H1 (cell line): ENCODE measurements at regions not wholly inside any gene's neighbourhood (a gene's known extent, or its start where the extent isn't known, plus 50 kb on each side); places are given as distances from the start of the nearest gene placed in this dataset.

Experiments
- CTCF ChIA-PET: fragments of 300-600 bp; sonication (Branson Sonifier 250); formaldehyde crosslinking; loops from one replicate; lab custom pipeline; 2021; ENCODE audit not compliant: partially characterized antibody; lab: Charles Lee
- POLR2A ChIA-PET: fragments of 300-600 bp; sonication (Branson Sonifier 250); formaldehyde crosslinking; loops from one replicate; lab custom pipeline; 2021; ENCODE audit warnings: inconsistent platforms; ENCODE audit not compliant: partially characterized antibody; lab: Charles Lee
- DNase-seq, 2 experiments: peaks; one replicate each; pipeline versions ENCODE4 v3.0.0 to v3.0.0-alpha.2; 2010 to 2022; ENCODE audit warnings: low spot score in 2 of 2, low read depth in 1 of 2, mixed read lengths in 1 of 2
- FAIRE-seq: peaks from 2 replicates; lab custom pipeline; 2011; peaks lifted over from hg19 to GRCh38; lab: Jason Lieb, UNC
- H2AFZ ChIP-seq: 2 replicates; pipeline ENCODE4 v1.8.1; 2012; ENCODE audit warnings: low read length, inconsistent platforms
- H2AK5ac ChIP-seq: 2 replicates; pipeline ENCODE4 v1.6.1; 2013; ENCODE audit warnings: low read depth, low read length
- H2BK120ac ChIP-seq: replicated peaks from 2 replicates; pipeline ENCODE3; 2013; ENCODE audit warnings: low read depth, low read length, inconsistent platforms
- H2BK12ac ChIP-seq: 2 replicates; pipeline ENCODE4 v1.6.1; 2013; ENCODE audit warnings: low read depth, low read length
- H2BK15ac ChIP-seq: 2 replicates; pipeline ENCODE4 v1.6.1; 2013; ENCODE audit warnings: low read length
- H2BK20ac ChIP-seq: 2 replicates; pipeline ENCODE4 v1.6.1; 2013; ENCODE audit warnings: low read length
- H2BK5ac ChIP-seq: 2 replicates; pipeline ENCODE4 v1.6.1; 2013; ENCODE audit warnings: low read depth, low read length
- H3K14ac ChIP-seq: 2 replicates; pipeline ENCODE4 v1.6.1; 2013; ENCODE audit warnings: inconsistent platforms; ENCODE audit not compliant: insufficient read length
- H3K18ac ChIP-seq: 2 replicates; pipeline ENCODE4 v1.6.1; 2013; ENCODE audit warnings: low read length; ENCODE audit errors: extremely low read depth
- H3K23ac ChIP-seq: 2 replicates; pipeline ENCODE4 v1.6.1; 2013; ENCODE audit warnings: inconsistent platforms; ENCODE audit not compliant: insufficient read length
- H3K23me2 ChIP-seq: 2 replicates; pipeline ENCODE4 v1.6.1; 2013; ENCODE audit warnings: low read depth, low read length
- H3K27ac ChIP-seq: 2 replicates; pipeline ENCODE4 v1.6.1; 2011; ENCODE audit warnings: low read depth, low read length, inconsistent platforms
- H3K27me3 ChIP-seq, 4 experiments: replicated peaks in 1 of 4; 1 replicate in 1 of 4; 2 replicates in 3 of 4; pipeline versions ENCODE4 v1.6.1 to v1.8.1; 2011 to 2013; ENCODE audit warnings: low read length in 3 of 4, mild to moderate bottlenecking in 3 of 4, inconsistent platforms in 2 of 4, mixed read lengths in 2 of 4, moderate library complexity in 1 of 4; ENCODE audit not compliant: control insufficient read depth in 3 of 4, insufficient read depth in 3 of 4; ENCODE audit errors: extremely low read depth in 1 of 4
- H3K36me3 ChIP-seq, 4 experiments: 2 replicates each; pipeline versions ENCODE4 v1.6.1 to v1.8.1; 2011 to 2013; ENCODE audit warnings: mild to moderate bottlenecking in 4 of 4, low read length in 3 of 4, moderate library complexity in 2 of 4, control low read depth in 1 of 4, inconsistent platforms in 1 of 4; ENCODE audit not compliant: insufficient read depth in 4 of 4, control insufficient read depth in 2 of 4
- H3K4ac ChIP-seq: replicated peaks from 2 replicates; pipeline ENCODE3; 2013; ENCODE audit warnings: low read length, low read depth, mixed read lengths, inconsistent platforms; ENCODE audit not compliant: insufficient read length
- H3K4me1 ChIP-seq, 4 experiments: replicated peaks in 1 of 4; 1 replicate in 1 of 4; 2 replicates in 3 of 4; pipeline versions ENCODE4 v1.6.1 to v1.8.1; 2011 to 2013; ENCODE audit warnings: low read length in 3 of 4, inconsistent platforms in 2 of 4, mixed read lengths in 1 of 4; ENCODE audit not compliant: insufficient read depth in 4 of 4, control insufficient read depth in 3 of 4
- H3K4me2 ChIP-seq, 2 experiments: 2 replicates each; pipeline versions ENCODE4 v1.6.1 to v1.8.1; 2011 to 2013; ENCODE audit warnings: low read depth in 2 of 2, low read length in 2 of 2, control low read depth in 1 of 2, inconsistent platforms in 1 of 2, mild to moderate bottlenecking in 1 of 2; ENCODE audit not compliant: insufficient read depth in 1 of 2
- H3K4me3 ChIP-seq, 4 experiments: fragments of 200-600, 300-600 bp in 1 of 4; sonication (generic), shearing (Covaris generic), sonication (Bioruptor Twin) in 1 of 4; 2 replicates each; pipeline versions ENCODE4 v1.5.1 to v1.8.1; 2011 to 2016; ENCODE audit warnings: low read length in 4 of 4, low read depth in 3 of 4, control low read depth in 2 of 4, inconsistent platforms in 2 of 4, mild to moderate bottlenecking in 2 of 4, mixed read lengths in 1 of 4, moderate library complexity in 1 of 4; ENCODE audit not compliant: insufficient read depth in 2 of 4; ENCODE audit errors: extremely low read depth in 1 of 4
- H3K56ac ChIP-seq: replicated peaks from 2 replicates; pipeline ENCODE3; 2013; ENCODE audit warnings: low read depth, mild to moderate bottlenecking, mixed read lengths, low read length, inconsistent platforms; ENCODE audit not compliant: insufficient read length
- H3K79me1 ChIP-seq: 2 replicates; pipeline ENCODE4 v1.6.1; 2013; ENCODE audit warnings: low read depth, low read length, control low read depth
- H3K79me2 ChIP-seq, 2 experiments: 2 replicates each; pipeline versions ENCODE4 v1.6.1 to v1.8.1; 2012 to 2013; ENCODE audit warnings: low read length in 2 of 2, mild to moderate bottlenecking in 2 of 2, inconsistent platforms in 1 of 2; ENCODE audit not compliant: insufficient read depth in 2 of 2, control insufficient read depth in 1 of 2
- H3K9ac ChIP-seq, 4 experiments: replicated peaks in 1 of 4; 1 replicate in 1 of 4; 2 replicates in 3 of 4; pipeline versions ENCODE4 v1.6.1 to v1.8.1; 2011 to 2013; ENCODE audit warnings: low read depth in 3 of 4, low read length in 3 of 4, control low read depth in 2 of 4, mild to moderate bottlenecking in 2 of 4, moderate library complexity in 2 of 4, inconsistent platforms in 1 of 4; ENCODE audit errors: extremely low read depth in 1 of 4
- H3K9me3 ChIP-seq, 2 experiments: 2 replicates each; pipeline versions ENCODE4 v1.6.1 to v1.8.1; 2012 to 2013; ENCODE audit warnings: mild to moderate bottlenecking in 2 of 2, moderate library complexity in 2 of 2, control low read depth in 1 of 2, inconsistent platforms in 1 of 2, low read depth in 1 of 2, low read length in 1 of 2, mixed read lengths in 1 of 2; ENCODE audit not compliant: insufficient read depth in 2 of 2
- H4K20me1 ChIP-seq, 2 experiments: replicated peaks in 1 of 2; 2 replicates each; pipeline versions ENCODE3 to v1.8.1; 2011 to 2013; ENCODE audit warnings: inconsistent platforms in 2 of 2, low read length in 2 of 2, mild to moderate bottlenecking in 1 of 2; ENCODE audit not compliant: insufficient read depth in 2 of 2, control insufficient read depth in 1 of 2
- H4K5ac ChIP-seq: 2 replicates; pipeline ENCODE4 v1.6.1; 2013; ENCODE audit warnings: low read length, low read depth, mixed read lengths, inconsistent platforms; ENCODE audit not compliant: insufficient read length
- H4K8ac ChIP-seq: 2 replicates; pipeline ENCODE4 v1.8.0; 2013; ENCODE audit warnings: mild to moderate bottlenecking, moderate library complexity, low read length, inconsistent platforms; ENCODE audit not compliant: insufficient read depth; ENCODE audit errors: extremely low read depth
- H4K91ac ChIP-seq: replicated peaks from 2 replicates; pipeline ENCODE3; 2013; ENCODE audit warnings: low read length, mixed read lengths, inconsistent platforms; ENCODE audit not compliant: insufficient read length
- CBX8 ChIP-seq: fragments of 300-800, 300-1000 bp; sonication (generic); IDR thresholded peaks from 2 replicates; pipeline ENCODE4 v1.7.1; 2016; ENCODE audit warnings: low read depth, low read length, borderline replicate concordance
- CHD2 ChIP-seq: IDR thresholded peaks from 2 replicates; pipeline ENCODE4 v1.6.1; 2012; ENCODE audit warnings: low read length, improper control_type of control experiment
- E2F6 ChIP-seq: IDR thresholded peaks from 2 replicates; pipeline ENCODE4 v1.6.1; 2012; ENCODE audit warnings: inconsistent platforms
- GTF2F1 ChIP-seq: IDR thresholded peaks from 2 replicates; pipeline ENCODE4 v1.6.1; 2012; ENCODE audit warnings: low read depth, low read length, improper control_type of control experiment, borderline replicate concordance
- POLR2A ChIP-seq, 2 experiments: IDR thresholded peaks; 1 replicate in 1 of 2; 2 replicates in 1 of 2; pipeline ENCODE4 v1.6.1; 2011; ENCODE audit warnings: low read depth in 2 of 2, low read length in 2 of 2, mild to moderate bottlenecking in 2 of 2; ENCODE audit errors: control extremely low read depth in 1 of 2
- RNF2 ChIP-seq: fragments of 200-900, 300-1000 bp; sonication (generic); IDR thresholded peaks from 2 replicates; pipeline ENCODE4 v1.7.1; 2016; ENCODE audit warnings: borderline replicate concordance, low read depth, mild to moderate bottlenecking, antibody characterized with exemption, low read length; ENCODE audit not compliant: poor library complexity, severe bottlenecking; ENCODE audit errors: missing control alignments
- SIX5 ChIP-seq: IDR thresholded peaks from 2 replicates; pipeline ENCODE4 v1.6.1; 2011; ENCODE audit warnings: mild to moderate bottlenecking, low read depth, low read length
- TEAD4 ChIP-seq: IDR thresholded peaks from 2 replicates; pipeline ENCODE4 v1.6.1; 2012; ENCODE audit warnings: low read depth, low read length, inconsistent platforms, mixed read lengths
- ZNF274 ChIP-seq: IDR thresholded peaks from 2 replicates; pipeline ENCODE4 v1.7.0; 2012; ENCODE audit warnings: low read length, borderline replicate concordance; ENCODE audit errors: extremely low read depth
- WGBS, 2 experiments: shearing (Covaris generic) in 1 of 2; methylation state at CpG; one replicate each; pipeline versions ENCODE4 v1.1.6 to v1.1.7; 2013 to 2015; ENCODE audit warnings: low lambda C conversion rate in 2 of 2, mixed read lengths in 2 of 2, inconsistent platforms in 1 of 2, low coverage in 1 of 2, missing lambda C conversion rate in 1 of 2; ENCODE audit not compliant: insufficient replicate concordance in 2 of 2, insufficient coverage in 1 of 2, insufficient read length in 1 of 2; ENCODE audit errors: extremely low coverage in 1 of 2, missing lambda C conversion rate in 1 of 2; 5-methylcytosine and 5-hydroxymethylcytosine counted together
- TF ChIP-seq, protein P1 (sequence below): IDR thresholded peaks from 2 replicates; pipeline ENCODE4 v1.6.1; 2012; ENCODE audit warnings: inconsistent platforms

DNA sequence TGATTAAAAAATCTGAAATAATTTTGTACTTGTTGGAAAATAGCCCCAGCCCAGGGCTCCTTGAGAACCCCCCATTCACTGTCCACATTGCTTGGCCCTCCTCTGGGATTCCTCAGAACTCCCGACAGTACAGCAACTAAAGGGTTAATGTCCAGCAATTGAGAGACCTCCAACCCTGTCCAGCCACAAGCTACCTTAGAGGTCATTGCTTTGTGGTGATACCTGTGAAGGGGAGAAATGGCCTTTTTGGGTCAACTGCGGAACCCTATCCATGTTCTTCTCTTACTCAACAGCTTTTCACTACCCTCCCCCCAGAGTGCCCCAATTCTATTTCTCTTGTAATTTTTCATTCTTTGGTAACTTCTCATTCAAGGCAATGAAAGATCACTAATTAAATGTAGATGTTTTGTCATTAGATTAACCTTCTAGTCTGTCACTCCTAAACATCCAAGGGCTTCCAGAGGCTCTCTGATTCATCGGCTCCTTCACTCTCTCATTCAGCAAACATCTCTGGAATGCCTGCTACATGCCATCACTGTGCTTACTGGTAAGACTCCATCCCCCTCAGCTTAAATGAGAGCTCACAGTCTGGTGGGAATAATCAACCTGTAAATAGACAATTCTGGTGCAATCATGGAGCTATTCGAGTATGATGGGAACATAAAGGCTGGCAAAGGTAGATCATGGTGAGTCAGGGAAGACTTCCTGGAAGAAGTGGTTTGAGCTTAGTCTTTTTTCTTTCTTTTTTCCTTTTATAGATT, 241.4 kb upstream of the PGRMC2 start:
- ChIA-PET CTCF (interaction anchor here (0.6 to 2.4 kb wide), 9 partner anchors 10 to 184 kb away, joined by 3 to 6 read pairs (median 4); no protein-coding TSS in a partner anchor), POLR2A (interaction anchor here (0.6 to 1.5 kb wide), 4 partner anchors 10 to 283 kb away, joined by 3 to 6 read pairs (median 4); no protein-coding TSS in a partner anchor)
- Histone ChIP-seq H3K23me2 (no peaks in the 10 kb centered on the region), H3K4ac (no peak overlapping the region), H2AK5ac (no peak overlapping the region), H2BK20ac (peak overlapping the region; percentile 51; the same call in 1 of the 2 replicates), H3K23ac (no peak overlapping the region), H4K20me1 (no peaks in the 10 kb centered on the region), H3K36me3 (no peaks in the 10 kb centered on the region), H2BK12ac (peak overlapping the region; percentile 50; the same call in 1 of the 2 replicates), H4K91ac (no peak overlapping the region), H3K9ac (no peak overlapping the region), H3K4me3 (no peak overlapping the region), H2AFZ (0 out of 2 replicates have a peak overlapping the region, but pooled peaks have one; percentile 13), H3K56ac (no peak overlapping the region), H3K27me3 (no peaks in the 10 kb centered on the region), H4K5ac (no peak overlapping the region), H3K79me2 (no peaks in the 10 kb centered on the region), H2BK5ac (0 out of 2 replicates have a peak overlapping the region, but pooled peaks have one; percentile 38), H4K8ac (no peak overlapping the region), H2BK15ac (no peak overlapping the region), H3K27ac (0 out of 2 replicates have a peak overlapping the region, but pooled peaks have one; percentile 17), H2BK120ac (no peak overlapping the region), H3K9me3 (no peaks in the 10 kb centered on the region), H3K4me2 (peak overlapping the region in 1 of 2 experiments; percentile 33; a peak in 1 of 4 replicates), H3K4me1 (peaks cover 0 to 11% (median 7%) of the 10 kb centered on the region in 4 experiments; a peak in 3 of 7 replicates), H3K14ac (no peak overlapping the region), H3K18ac (peak overlapping the region; percentile 40; the same call in 1 of the 2 replicates), H3K79me1 (no peaks in the 10 kb centered on the region)
- peak in 1 of 2 experiments; percentile 58 for DNase-seq
- peak; percentile 45 for FAIRE-seq
- 72% methylated on average over 4 of the region's 4 CpGs; no CpG with 5 or more reads in 1 of the 2 experiments for WGBS, 2 experiments
- TF ChIP-seq CHD2 (no peak), TEAD4 (peak; percentile 95), RNF2 (no peak), E2F6 (no peak), ZNF274 (no peak), CBX8 (no peak), GTF2F1 (no peak), SIX5 (no peak), POLR2A (IDR thresholded peaks at IDR 0.05; ENCODE audit: control extremely low read depth in 1 of 2, low read depth in 2 of 2, low read length in 2 of 2) (no peak)
- TF ChIP-seq, protein P1, sequence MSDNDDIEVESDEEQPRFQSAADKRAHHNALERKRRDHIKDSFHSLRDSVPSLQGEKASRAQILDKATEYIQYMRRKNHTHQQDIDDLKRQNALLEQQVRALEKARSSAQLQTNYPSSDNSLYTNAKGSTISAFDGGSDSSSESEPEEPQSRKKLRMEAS, result no peak
